ENCODE measurements at regions not wholly inside any gene's neighbourhood (a gene's known extent, or its start where the extent isn't known, plus 50 kb on each side); places are given as distances from the start of the nearest gene placed in this dataset.

DNA sequence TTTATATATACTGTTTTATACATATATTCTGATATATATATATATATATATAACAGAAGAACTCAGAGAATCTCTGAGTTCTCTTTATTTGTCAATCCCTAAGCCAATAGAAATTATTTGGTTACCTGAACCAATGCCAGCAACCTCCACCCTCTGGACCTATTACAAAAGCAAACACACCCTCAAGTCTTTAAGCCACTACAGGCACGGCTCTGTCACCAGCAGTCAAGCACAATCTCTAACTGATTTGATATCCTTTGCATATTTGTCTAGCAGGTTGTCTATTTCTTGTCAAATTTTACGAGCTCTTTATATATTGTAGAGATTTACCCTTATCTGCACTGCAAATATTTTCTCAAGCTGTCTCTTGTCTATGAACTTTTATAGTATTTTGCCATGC is 66.6 kb upstream of the TOPAZ1 start:
- Mint-ChIP-seq H3K27ac (no peak overlapping the region), H3K36me3 (ENCODE audit: low read depth) (no peaks in the 10 kb centered on the region), H3K27me3 (peaks cover 13% of the 10 kb centered on the region), H3K4me3 (no peak overlapping the region), H3K4me1 (no peaks in the 10 kb centered on the region), H3K9me3 (peaks cover 3% of the 10 kb centered on the region)
- POLR2A ChIA-PET = no interaction called here
- CTCF ChIA-PET = no interaction called here
- no peak for DNase-seq

DNA sequence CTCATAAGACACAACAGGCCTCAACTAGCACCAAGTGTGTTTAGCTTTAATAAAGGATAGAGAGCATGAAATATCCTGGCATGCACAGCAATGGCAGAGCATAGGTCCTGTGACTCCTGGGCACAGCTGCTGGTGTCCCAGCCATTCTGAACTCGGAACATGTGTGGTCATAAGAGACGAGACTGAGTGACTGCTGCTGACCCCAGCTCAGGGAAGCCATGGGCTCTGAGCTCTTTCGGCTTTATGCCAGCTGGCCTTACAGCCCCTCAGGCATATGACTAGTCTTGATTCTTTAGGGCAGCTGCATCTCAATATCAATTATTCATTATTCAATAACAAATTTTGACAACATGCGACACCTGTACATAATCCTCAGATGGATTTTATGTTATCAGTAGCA is 62.4 kb upstream of the TOPAZ1 start:
- Mint-ChIP-seq H3K36me3 (ENCODE audit: low read depth) (no peaks in the 10 kb centered on the region), H3K9me3 (no peaks in the 10 kb centered on the region), H3K27me3 (peaks cover 12% of the 10 kb centered on the region), H3K27ac (no peak overlapping the region), H3K4me3 (no peak overlapping the region), H3K4me1 (no peaks in the 10 kb centered on the region)
- DNase-seq = no peak
- CTCF ChIA-PET = no interaction called here
- POLR2A ChIA-PET = no interaction called here

GRCh38 chr3:44184319-44184953 is 57.2 kb upstream of the TOPAZ1 start:
- CTCF ChIA-PET = interaction anchor here (1.2 kb wide), 1 partner anchor 17 kb away, joined by 3 read pairs; no protein-coding TSS in a partner anchor
- no peaks in the 10 kb centered on the region for H3K36me3 Mint-ChIP-seq (ENCODE audit: low read depth)
- no peak for DNase-seq

DNA sequence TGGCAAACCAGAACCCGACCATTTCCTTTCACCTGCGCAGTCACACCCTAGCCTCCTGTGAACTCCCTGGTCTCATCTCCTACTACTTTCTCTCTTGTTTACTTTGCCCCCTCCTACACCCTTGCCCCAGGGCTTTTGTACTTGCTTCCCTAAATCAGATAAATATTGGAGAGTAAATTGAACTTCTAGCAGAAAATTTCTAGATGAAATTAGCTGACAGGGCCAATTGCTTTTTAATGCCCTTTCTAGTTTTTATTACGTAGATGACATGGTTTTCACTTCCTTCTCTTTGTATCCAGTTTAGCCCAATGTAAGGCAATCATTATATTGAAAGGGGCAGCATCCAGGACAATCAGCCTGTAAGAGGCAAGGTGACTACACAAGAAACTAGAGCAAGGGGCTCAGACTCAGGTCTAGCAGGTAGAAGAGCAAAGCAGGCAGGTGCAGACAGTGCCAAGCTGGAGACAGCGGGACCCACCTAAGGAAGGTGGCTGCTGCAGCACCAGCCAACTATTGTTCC is 56.2 kb upstream of the TOPAZ1 start:
- H3K27ac Mint-ChIP-seq = no peak overlapping the region
- ChIA-PET POLR2A (no interaction called here), CTCF (no interaction called here)
- DNase-seq = no peak
- no peaks in the 10 kb centered on the region for H3K36me3 Mint-ChIP-seq (ENCODE audit: low read depth)
- H3K27me3 Mint-ChIP-seq = peaks cover 25% of the 10 kb centered on the region
- H3K4me3 Mint-ChIP-seq = no peak overlapping the region
- no peaks in the 10 kb centered on the region for H3K9me3 Mint-ChIP-seq
- H3K4me1 Mint-ChIP-seq = no peaks in the 10 kb centered on the region

More at GRCh38 chr3:44184319-44184953, 57.2 kb upstream of the TOPAZ1 start:
- no peaks in the 10 kb centered on the region for H3K4me1 Mint-ChIP-seq
- POLR2A ChIA-PET = no interaction called here
- H3K27me3 Mint-ChIP-seq = peaks cover 21% of the 10 kb centered on the region
- H3K4me3 Mint-ChIP-seq = no peak overlapping the region
- H3K9me3 Mint-ChIP-seq = no peaks in the 10 kb centered on the region
- no peak overlapping the region for H3K27ac Mint-ChIP-seq

- Mint-ChIP-seq H3K4me1 (no peaks in the 10 kb centered on the region), H3K4me3 (no peak overlapping the region), H3K27ac (no peak overlapping the region), H3K36me3 (ENCODE audit: low read depth) (no peaks in the 10 kb centered on the region), H3K27me3 (peaks cover 25% of the 10 kb centered on the region), H3K9me3 (no peaks in the 10 kb centered on the region)
- CTCF ChIA-PET = no interaction called here
- no peak for DNase-seq
- POLR2A ChIA-PET = no interaction called here
Measured at GRCh38 chr3:44186111-44186672, 55.5 kb upstream of the TOPAZ1 start.

- no peaks in the 10 kb centered on the region for H3K4me1 Mint-ChIP-seq
- no peaks in the 10 kb centered on the region for H3K9me3 Mint-ChIP-seq
- H3K27me3 Mint-ChIP-seq = peaks cover 23% of the 10 kb centered on the region
- DNase-seq = no peak
- no peak overlapping the region for H3K27ac Mint-ChIP-seq
- CTCF ChIA-PET = no interaction called here
- POLR2A ChIA-PET = no interaction called here
- H3K4me3 Mint-ChIP-seq = no peak overlapping the region
- no peaks in the 10 kb centered on the region for H3K36me3 Mint-ChIP-seq (ENCODE audit: low read depth)
Measured at GRCh38 chr3:44186712-44187111, 55.0 kb upstream of the TOPAZ1 start.
